HG02763 (cell line): ENCODE measurements at regions not wholly inside any gene's neighbourhood (a gene's known extent, or its start where the extent isn't known, plus 50 kb on each side); places are given as distances from the start of the nearest gene placed in this dataset.
"Not testable (repeated sequence)": the region's sequence is repeated elsewhere in the genome, so short reads cannot be mapped to it uniquely, and the experiment has no call there.

Experiments used
- ATAC-seq: cut with Tn5 transposase; IDR thresholded peaks from one replicate; pipeline ENCODE4 v1.9.1; 2021; ENCODE audit warnings: mild to moderate bottlenecking, moderate library complexity; ENCODE audit not compliant: unreplicated experiment

DNA sequence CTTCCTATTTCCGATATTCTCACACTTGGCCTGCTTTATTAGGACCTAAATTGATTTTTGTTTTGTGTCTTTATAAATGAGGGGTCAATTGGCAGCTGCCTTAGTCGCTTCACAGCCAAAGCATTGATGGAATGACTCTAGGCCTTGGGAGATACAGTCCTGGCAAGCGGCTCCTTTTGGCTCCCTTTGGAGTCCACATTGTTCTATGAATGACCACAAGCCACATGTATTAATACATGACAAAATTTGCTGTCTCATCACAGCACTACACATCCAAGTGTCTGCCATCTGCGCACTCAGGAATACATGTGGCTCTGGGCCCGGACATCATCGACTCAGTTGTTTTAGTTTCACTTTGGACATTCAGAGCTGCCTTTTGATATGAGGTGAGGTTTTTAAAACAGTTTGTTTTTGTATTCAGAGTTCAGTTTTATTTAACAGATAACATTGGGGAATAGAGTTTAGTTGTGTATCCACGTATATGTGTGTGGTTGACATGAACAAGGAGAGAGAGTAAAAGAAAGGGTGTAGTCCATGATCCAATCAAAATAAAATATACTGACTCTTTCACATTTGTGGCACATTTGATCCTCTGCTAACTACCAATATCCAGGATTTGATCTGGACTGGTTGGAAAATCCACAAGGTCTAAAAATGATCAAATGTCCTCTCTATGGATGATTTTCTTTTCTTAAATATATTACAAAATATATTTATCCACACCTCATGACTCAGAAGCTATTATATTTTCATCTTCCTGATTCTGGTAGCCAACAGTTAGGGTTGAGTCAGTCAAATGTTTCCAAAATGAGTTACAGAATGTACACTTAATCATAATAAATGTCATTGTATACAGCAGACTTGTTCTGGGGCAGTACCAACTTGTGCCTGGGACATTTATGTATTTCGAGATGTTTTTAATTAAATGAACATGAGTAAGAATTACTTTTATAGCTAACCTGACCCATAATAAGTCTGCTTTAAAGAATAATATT, 114.0 kb upstream of the MTAP start:
- no peak for ATAC-seq

DNA sequence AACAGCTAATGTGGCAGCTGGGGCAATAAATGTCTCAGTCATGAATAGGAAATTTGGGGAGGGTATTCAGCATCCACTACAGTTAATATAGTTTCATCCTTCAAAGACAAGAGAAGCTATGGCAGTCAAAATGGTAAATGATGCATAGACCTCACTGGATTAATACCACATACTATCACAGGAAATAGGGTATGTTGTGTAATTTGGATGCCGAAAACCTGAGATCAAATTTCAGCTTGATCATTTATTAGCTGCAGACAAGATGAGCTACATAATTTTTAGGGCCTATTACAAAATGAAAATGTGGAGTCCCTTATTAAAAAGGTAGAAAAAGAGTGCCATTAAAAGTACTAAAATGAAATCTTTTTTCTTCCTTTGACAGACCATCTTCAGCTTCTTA, 112.6 kb upstream of the MTAP start:
- no peak for ATAC-seq

DNA sequence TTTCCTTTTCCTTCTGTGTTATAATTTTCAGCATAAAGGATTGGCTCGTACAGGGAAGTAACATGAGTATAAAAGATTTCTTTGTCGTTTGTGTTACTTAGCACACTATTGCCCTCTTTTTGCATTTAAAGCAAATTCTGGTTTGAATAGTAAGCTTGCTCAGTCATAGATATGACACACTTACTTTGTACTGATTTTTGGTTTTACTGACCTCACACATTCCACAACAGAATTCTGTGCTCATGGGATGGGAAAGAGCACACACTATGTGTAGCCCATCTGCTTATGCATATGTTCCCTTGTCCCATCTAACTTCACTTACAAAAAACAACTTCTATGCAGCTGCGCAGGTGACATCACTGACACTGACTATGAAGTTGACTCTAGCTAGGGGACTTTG, 111.9 kb upstream of the MTAP start:
- no peak for ATAC-seq

DNA sequence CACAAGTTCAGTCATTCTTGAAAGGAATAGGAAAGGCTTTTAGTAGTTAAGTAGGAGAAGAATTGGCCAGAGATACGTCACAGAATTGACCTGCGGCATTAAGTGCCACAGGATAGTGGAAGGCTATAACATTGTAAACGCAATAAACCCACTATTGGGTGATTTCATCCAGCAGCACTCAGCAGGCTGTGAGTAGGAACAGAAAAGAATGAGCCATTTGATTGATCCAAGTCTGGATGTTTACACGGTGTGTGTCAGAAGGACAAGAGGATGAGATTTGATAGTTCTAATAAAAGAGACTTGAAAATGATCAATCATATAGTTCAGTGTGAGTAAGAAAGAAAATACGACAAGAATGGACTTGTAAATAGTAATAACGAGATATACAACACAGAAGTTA, 110.0 kb upstream of the MTAP start:
- ATAC-seq = no peak

DNA sequence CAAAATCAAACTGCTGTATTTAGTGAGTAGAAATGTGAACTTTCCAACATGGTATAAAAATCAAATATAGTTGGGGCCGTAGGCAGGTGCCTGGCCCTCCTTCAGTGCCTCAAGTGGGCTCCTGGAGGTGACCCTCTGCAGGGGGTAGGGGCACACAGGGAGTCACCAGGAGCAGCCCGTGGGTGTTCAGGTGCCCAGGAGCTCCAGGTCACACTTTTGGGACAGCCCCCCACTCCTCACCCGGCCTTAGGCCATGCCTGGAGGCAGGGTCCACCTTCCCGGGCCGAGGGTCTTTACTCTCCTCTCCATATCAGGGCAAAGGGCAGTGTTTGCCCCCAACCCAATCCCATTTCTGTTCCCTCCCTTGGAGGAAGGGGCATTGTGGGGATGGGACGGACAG, 108.0 kb upstream of the MTAP start:
- ATAC-seq = no peak

DNA sequence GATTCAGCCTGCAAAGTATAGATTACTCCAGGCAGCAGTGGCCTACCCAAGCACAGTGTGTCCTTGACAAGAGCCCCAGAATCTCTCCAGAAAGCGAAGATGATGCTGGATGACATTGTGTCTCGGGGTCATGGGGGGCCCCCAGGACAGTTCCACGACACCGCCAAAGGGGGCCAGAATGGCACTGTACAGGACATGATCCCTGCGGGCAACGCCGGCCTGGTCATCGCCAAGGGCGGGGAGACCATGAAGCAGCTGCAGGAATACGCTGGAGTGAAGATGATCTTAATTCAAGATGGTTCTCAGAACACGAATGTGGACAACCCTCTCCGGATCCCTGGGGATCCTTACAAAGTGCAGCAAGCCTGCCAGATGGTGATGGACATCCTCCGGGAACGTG, 107.0 kb upstream of the MTAP start:
- ATAC-seq = no peak

DNA sequence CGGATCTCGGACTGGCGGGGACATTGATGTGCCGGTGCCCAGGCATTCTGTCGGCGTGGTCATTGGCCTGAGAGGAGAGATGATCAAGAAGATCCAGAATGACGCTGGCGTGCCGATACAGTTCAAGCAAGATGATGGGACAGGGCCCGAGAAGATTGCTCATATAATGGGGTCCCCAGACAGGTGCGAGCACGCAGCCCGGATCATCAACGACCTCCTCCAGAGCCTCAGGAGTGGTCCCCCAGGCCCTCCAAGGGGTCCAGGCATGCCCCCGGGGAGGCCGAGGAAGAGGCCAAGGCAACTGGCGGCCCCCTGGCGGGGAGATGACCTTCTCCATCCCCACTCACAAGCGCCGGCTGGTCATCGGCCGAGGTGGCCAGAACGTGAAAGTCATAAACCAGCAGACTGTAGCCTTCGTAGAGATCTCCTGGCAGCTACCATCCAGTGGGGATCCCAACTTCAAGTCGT, 106.5 kb upstream of the MTAP start:
- no peak for ATAC-seq

DNA sequence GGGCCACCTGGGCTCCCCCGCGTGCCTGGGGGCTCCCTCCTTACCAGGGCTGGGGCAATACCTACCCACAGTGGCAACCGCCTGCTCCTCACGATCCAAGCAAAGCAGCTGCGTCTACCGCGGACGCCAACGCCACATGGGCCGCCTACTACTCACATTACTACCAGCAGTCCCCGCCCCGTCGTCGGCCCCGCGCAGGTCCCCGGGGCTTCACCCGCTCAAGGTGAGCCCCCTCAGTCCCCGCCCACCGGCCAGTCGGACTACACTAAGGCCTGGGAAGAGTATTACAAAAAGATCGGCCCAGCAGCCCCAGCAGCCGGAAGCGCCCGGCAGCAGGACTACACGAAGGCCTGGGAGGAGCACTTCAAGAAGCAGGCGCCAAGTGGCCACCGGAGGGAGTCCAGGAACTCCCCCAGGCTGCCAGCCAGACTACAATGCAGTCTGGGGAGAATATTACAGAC, 106.0 kb upstream of the MTAP start:
- no peak for ATAC-seq

DNA sequence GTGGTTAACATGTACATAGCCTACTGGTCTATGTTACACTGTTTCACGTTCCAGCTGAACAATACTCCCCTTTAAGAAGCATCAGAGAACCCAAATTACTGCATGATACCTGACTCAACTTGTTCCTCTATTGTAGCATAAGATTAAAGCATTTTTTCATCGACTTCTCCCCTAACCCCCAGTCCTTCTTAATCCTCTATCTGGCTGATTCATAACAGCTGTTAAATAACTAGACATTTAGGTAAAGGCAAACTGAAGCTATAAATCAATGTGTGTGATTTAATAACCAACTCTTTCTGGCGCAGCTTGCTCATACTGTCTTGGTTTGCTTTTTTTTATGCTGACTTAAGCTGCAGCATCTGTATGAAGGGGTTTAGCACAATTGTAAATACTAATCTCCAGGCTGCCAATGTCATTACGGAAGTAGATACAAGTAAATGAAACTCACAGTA, 94.2 kb upstream of the MTAP start:
- no peak for ATAC-seq

DNA sequence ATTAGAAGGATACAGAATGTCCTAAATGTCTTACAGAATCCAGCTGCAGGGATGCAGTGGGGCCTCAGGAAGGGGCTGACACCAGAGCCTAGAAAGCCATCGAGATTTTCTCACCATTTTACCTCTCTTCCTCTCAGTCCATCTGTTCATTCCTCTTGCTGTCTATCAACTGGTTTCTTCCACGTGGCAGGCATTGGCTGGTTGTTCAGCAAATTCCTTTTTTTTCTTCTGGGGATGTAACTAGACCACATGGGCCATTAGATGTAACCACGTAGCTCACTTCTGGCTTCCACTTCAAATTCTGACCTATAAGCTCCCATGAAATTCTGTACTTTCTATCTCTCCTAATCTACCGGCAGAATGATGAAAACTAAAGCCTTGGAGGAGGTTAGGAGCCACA, 93.6 kb upstream of the MTAP start:
- no peak for ATAC-seq

DNA sequence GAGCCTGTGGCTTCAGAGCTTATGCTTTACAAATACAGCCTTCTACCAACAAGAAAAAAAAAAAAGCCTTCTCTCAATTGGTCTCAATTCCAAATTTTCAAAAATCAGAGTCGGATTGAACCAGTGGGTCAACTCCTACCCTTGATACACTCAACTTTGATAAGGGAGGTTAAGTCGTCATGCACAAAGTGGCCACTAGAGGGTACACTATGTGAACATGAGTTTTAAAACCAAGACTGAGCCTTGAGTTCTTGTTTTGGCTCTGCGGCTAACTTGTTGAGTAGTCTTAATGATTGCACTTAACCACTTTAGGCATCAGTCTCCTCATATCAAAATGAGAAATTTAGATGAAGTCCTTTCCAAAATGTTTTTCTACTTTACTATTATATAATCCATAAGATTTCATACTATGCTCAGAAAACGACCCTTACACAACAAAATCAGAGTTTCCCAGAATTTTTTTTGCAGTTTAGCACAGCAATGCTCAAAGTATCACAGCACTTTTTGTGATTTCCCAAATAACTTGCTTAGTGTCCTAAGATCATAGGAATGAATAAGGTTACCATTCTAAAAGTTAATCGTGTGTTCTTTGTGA, 92.9 kb upstream of the MTAP start:
- ATAC-seq = peak; percentile 73

DNA sequence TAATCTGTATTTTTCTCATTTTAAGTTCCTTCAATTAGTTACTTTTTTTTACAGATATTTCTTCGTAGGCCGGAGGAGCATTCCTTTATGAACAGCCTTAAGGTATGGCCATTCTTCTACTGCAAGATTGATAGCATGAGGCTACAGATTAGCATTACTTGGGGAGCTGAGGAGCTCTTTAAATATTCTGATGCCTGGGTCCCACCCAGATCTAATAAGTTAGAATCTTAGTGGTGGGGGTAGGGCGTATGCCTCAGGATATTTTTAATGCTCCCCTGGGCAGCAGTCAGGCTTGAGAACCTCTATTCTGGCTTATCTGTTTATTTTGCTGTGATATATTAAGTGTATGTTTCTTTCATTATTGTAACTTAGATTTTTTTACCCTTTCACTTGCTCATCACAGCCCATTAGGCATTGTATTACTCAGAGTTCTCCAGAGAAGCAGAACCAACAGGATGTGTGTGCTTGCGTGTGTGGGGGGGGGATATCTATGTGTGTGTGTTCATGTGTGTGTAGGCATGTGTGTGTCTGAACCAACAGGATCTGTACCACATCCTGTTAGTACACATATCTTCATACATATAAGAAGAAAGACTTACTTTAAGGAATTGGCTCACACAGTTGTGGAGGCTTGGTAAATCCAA, 91.8 kb upstream of the MTAP start:
- no peak for ATAC-seq

DNA sequence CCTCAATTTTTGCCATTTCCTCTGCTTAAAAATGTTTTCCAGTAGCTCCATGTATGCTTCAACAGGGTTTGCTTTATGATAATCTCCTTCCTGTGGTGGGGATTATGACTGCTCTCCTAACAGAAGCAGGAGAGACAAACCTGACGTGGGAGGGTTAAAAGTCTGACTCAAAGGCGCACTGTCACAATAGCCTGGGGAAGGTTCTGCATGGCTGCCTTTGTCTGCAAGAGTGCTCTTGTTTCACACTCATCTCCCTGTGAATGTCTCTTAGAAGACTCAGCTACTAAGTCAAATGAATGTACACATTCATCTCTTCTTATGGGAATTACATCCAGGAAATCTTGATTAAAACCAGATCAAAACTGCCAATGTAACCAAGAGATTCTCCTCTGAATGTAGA, 90.9 kb upstream of the MTAP start:
- ATAC-seq = no peak

DNA sequence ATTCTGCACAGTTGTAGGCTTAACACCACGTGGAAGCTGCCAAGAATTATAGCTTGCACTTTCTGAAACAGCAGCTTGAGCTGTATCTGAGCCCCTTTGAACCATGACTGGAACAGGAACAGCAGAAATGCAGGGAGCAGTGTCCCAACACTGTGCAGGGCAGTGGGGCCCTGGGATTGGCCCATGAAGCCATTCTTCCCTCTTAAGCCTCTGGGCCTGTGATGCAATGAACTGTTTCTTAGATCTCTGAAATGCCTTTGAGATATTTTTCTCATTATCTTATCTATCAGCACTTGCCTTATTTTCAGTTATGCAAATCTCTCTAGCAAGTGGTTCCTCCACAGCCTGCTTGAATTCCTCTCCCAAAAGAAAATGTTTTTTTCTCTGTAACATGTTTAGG, 87.0 kb upstream of the MTAP start:
- no peak for ATAC-seq

DNA sequence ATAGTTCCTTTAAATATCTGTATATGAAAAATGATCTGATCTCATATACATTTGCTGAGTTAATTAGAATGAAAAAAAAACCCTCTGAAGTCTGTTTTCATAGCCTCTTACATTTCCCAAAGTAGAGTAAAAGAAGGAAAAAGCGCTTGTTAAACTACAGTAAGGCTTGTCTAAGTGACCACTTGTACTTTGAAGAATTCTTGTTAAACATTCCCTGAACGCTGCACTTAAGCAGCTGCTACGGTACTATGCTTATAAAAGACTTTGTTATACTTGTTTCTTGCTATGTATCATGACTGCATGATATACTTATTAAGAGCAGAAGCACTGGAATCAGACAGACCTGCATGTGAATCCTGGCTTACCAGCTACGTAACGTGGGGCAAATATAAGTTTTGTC, 81.7 kb upstream of the MTAP start:
- no peak for ATAC-seq

DNA sequence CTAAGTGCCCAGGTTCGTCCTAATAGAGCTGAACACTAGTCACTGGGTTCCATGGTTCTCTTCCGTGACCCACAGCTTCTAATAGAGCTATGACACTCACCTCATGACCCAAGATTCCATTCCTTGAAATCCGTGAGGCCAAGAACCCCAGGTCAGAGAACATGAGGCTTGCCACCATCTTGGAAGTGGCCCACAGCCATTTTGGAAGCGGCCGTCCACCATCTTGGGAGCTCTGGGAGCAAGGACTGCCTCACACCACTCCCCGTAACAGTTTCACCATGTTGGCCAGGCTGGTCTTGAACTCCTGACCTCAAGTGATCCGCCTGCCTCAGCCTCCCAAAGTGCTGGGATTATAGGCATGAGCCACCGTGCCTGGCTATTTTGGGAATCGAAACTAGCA, 75.0 kb upstream of the MTAP start:
- not testable (repeated sequence) for ATAC-seq

DNA sequence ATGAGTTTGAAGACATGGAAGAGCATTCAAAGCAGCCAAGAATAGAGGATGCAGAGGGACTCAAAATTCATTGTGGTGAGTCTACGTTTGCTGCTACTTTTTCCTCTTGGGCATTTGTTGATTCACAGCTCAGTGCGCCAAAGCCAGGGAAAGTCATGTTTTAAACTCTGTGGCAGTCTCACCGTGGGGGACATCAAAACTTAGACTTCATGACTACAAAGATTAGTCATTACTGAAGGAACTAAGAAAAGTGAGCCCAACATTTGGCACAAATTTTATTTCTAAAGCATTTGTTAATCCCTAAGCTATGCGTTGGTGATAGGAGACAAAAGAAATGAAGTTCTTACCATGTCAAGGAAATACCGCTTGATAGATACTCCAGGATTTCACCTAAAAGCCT, 73.7 kb upstream of the MTAP start:
- no peak for ATAC-seq

DNA sequence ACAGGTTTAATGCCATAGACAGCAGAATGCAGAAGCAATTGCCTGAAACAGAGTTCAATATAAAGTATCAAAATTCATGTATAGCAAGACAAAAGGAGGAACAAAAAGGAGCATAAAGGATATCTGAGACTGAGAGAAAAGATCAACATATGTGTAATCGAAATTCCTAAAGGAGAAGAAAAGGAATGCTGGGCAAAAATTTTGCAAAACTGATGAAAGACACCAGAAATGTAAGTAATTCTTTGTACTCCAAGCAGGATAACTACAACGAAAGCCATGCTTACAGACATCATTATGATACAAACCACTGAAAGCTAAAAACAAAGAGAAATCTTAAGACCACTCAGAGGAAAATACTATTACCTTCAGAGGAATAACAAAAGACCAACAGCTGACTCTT, 72.8 kb upstream of the MTAP start:
- ATAC-seq = no peak

DNA sequence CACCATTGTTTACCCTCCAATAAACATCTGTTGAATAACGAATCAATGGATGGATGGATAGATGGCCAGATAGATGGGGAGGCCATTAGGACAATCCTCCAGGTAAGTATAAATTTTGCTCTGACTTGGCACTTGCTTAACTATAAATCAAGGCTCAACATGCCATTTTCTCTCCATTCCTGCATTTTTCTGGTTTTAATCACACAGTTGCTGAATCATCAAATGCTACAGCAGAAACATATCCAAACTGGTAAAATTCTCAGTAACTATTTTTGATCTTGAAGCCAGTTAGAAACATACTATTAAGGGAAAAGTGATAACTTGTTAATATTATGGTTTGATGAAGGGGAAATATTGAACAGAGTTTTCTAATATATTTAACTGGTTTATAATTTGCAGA, 71.5 kb upstream of the MTAP start:
- no peak for ATAC-seq

DNA sequence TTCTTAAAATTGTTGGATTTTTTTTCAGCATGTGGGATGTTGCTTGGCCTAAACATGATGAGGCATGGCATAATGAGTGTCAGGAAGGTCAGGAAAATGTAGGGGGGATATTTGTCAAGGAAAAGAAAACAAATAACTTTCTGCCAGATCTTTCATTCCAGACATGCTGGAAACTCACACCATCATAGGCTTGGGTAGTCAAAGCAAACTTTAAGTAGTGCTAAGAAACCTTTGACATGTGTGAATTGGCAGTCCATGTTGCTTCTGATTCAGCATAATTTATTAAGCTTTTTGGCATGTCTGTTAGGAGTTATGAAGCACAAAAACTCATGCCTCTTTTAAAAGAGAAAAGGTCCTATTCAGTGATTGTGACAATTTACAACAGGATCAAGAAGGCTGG, 61.3 kb upstream of the MTAP start:
- ATAC-seq = no peak

DNA sequence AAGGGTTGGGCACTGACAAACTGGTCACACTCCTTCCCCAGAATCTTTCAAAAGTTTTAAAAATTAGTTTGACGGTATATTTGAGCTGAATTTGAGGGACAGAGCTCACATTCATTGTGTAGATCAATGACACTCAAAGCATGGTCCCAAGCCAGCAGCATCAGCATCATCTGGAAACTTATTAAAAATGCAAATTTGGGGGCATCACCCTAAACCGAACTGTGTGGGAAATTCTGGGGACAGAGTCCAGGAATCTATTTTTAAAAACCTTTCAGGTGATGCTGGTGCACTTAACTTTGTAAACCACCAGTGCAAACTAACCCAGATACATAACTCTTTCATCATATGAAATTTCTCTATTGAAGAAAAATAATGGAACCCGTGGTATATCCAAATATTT, 58.1 kb upstream of the MTAP start:
- no peak for ATAC-seq

DNA sequence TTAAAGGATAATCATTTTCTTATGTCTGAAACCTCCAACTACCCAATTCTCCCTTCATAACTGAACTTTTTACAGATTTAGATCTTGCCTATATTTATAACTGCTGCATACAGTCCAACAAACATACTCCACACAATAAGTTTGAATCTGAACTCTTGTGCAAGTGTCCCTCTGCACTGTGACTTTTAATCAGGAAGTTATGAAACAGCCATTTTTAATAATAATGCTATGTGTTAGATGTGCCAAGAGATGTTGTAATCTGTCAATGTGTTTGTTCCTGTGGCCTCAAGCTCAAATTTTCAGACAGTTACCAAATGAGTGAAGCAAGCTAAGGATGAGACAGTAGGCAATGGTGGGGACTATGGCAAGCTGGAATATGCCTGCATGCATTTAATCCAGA, 57.6 kb upstream of the MTAP start:
- no peak for ATAC-seq
